Urinary bladder (tissue), 3 donors: ENCODE measurements at regions not wholly inside any gene's neighbourhood (a gene's known extent, or its start where the extent isn't known, plus 50 kb on each side); places are given as distances from the start of the nearest gene placed in this dataset.
"Not testable (repeated sequence)": the region's sequence is repeated elsewhere in the genome, so short reads cannot be mapped to it uniquely, and the experiment has no call there.

Source experiments
- DNase-seq: peaks from one replicate; pipeline ENCODE4 v3.0.0-alpha.2; 2015; ENCODE audit errors: extremely low spot score
- H3K27ac ChIP-seq: one replicate; pipeline ENCODE4 v1.5.1; 2013; ENCODE audit warnings: low read depth, mild to moderate bottlenecking, moderate library complexity
- H3K36me3 ChIP-seq: one replicate; pipeline ENCODE4 v1.6.1; 2013; ENCODE audit warnings: mild to moderate bottlenecking, moderate library complexity; ENCODE audit not compliant: insufficient read depth
- H3K4me1 ChIP-seq: one replicate; pipeline ENCODE4 v1.6.1; 2013; ENCODE audit warnings: mild to moderate bottlenecking, moderate library complexity; ENCODE audit not compliant: insufficient read depth
- H3K4me3 ChIP-seq: one replicate; pipeline ENCODE4 v1.5.1; 2013; ENCODE audit warnings: low read depth, low read length
- WGBS: extraction: QIAGEN DNeasy Blood & Tissue Kit; methylation state at CpG from one replicate; pipeline ENCODE4 v1.1.7; 2013; 5-methylcytosine and 5-hydroxymethylcytosine counted together
- donor health status: healthy with polysubstance abuse.
- donor health status: healthy.

DNA sequence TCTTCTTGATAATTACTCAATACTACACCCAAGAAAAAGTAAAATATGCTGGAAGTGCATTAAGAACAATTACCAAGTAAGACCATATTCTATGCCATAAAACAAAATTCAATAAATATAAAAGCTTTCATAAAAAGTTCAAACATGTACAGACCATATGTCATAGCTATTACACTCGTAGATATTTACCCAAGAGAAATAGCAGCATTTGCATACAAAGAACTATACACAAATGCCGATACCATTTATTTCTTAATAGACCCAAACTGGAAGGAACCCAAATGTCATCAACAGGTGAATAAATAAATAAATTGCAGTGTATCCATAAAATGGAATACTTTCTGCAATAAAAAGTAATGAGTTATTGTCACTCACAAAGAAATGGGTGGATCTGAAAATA is 78.3 kb upstream of the SLC16A7 start:
- Histone ChIP-seq H3K4me1 (no peaks in the 10 kb centered on the region), H3K27ac (no peak overlapping the region), H3K36me3 (no peaks in the 10 kb centered on the region), H3K4me3 (no peak overlapping the region)
- no peak for DNase-seq
- 76% methylated on average over 2 of the region's 2 CpGs for WGBS

DNA sequence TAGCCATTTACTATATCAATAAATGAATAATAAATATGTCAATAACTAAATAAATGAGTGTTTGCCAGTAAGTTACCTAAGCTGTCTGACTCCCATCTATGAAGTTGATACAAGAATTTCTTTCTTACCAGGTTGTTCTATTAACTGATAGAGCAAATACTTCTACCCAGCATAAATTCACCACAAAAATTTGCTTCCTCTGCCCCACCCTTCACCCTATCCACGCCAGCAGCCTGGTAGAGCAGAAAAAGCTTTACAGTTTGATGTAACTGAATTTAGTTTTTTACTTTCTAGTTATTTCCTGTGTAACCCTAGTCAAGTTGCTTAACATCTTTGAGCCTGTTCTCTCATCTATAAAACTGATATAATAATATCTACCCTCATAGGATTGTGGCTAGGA is 94.9 kb upstream of the SLC16A7 start:
- Histone ChIP-seq H3K27ac (no peak overlapping the region), H3K4me3 (no peak overlapping the region), H3K36me3 (no peaks in the 10 kb centered on the region), H3K4me1 (no peaks in the 10 kb centered on the region)
- WGBS = 52% methylated on average over 1 of the region's 1 CpG
- no peak for DNase-seq

DNA sequence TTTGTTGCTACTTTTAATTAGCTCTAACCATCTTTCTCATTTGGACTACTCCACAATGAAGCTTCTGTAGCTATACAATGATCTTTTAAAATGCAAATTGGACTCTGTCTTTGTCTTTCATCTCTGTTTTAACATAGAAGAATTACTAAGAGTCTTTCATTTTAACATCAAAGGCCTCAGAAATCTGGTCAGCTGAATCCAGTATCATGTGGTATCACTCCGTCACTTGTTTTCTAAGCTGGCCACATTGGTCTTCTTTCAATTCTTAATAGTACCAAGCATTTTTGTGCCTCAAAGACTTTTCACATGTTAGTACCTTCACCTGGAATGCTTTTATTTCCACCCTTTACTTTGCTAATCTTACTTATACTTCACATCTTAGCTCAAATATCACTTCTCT is 95.5 kb upstream of the SLC16A7 start:
- Histone ChIP-seq H3K4me1 (no peaks in the 10 kb centered on the region), H3K27ac (no peak overlapping the region), H3K4me3 (no peak overlapping the region), H3K36me3 (no peaks in the 10 kb centered on the region)
- no peak for DNase-seq
- WGBS = 83% methylated on average over 1 of the region's 1 CpG

DNA sequence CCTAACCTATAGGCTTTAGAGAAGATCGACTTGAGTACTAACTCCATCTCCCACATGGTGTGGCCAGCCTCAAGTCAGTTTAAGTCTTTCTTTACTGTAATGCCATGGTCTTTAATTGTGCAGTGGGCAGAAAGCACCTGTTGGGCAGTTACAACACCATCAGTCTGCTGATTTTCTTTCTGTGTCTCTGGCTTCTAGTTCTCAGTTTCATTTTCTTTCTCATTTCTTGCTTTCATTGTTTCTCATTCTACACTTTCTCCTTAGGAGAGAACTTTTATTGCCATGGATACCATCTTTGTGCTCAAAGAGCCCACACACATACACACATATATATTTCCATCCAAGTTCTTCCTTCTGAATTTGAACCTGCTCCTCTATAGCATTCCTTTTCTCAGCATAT is 96.1 kb upstream of the SLC16A7 start:
- WGBS = 79% methylated on average over 1 of the region's 1 CpG
- no peak for DNase-seq

DNA sequence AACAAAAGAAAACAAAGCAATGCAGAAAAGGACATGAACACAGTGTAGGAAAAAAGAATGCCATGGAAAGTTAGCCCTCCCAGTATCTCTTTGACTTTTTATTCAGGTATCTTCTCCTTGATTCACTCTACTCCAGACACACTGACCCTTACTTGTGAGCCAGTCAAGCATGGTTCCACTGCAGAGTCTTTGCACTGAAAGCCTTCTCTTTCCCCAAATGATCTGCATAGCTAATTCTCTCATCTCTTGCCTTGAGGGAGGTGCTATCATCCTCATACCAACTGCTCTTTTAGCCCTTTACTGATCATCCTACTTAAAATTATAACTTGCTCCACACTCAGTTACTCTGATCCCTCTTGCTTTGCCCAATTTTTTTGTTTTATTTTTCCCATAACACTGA is 101.2 kb upstream of the SLC16A7 start:
- Histone ChIP-seq H3K4me3 (no peak overlapping the region), H3K36me3 (no peaks in the 10 kb centered on the region)

More for the DNA sequence above, 96.1 kb upstream of the SLC16A7 start:
- Histone ChIP-seq H3K27ac (no peak overlapping the region), H3K4me3 (no peak overlapping the region), H3K4me1 (no peaks in the 10 kb centered on the region), H3K36me3 (no peaks in the 10 kb centered on the region)

DNA sequence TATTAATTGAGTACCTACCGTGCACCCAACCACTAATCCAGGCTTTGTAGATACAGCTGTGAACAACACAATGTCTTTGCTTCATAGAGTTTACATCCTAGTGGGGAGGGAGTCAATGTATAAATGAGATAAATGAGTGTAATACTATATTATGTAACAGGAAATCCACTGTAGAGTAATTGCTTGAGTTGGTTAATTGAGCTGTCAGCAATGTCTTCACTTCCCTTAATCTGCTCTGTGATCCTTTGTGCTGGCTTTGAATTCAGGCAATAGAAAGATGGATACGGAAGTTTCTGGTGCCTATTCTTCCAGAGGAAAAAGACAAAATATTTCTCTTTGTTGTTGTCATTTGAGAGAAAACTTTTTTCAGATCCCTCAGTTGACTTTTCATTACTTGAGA is 104.0 kb upstream of the SLC16A7 start:
- Histone ChIP-seq H3K27ac (no peak overlapping the region), H3K36me3 (no peaks in the 10 kb centered on the region), H3K4me3 (no peak overlapping the region), H3K4me1 (no peaks in the 10 kb centered on the region)
- no peak for DNase-seq
- WGBS = 76% methylated on average over 2 of the region's 2 CpGs

More for the DNA sequence above, 101.2 kb upstream of the SLC16A7 start:
- no peak overlapping the region for H3K27ac ChIP-seq
- no peaks in the 10 kb centered on the region for H3K4me1 ChIP-seq
- no peak for DNase-seq

DNA sequence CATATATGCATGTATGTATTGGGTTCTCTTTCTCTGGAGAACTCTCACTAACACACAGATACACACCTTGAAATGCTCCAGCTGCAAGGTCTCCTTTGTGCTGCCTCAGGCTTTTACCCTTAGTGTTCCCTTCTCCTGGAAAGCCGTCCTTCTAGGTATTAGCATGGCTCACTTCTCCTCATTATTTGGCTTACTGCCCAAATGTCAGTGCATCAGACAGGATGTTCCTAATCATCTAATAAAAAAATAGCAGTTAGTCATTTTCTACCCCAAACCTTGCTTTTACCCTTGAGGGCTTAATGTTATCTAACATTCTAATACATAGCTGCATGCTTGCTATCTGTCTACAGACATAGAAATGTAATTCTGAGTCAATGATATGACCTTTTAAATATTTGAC is 109.0 kb upstream of the SLC16A7 start:
- Histone ChIP-seq H3K27ac (no peak overlapping the region), H3K4me1 (no peaks in the 10 kb centered on the region), H3K4me3 (no peak overlapping the region), H3K36me3 (no peaks in the 10 kb centered on the region)
- DNase-seq = no peak
- 13% methylated on average over 1 of the region's 1 CpG for WGBS

DNA sequence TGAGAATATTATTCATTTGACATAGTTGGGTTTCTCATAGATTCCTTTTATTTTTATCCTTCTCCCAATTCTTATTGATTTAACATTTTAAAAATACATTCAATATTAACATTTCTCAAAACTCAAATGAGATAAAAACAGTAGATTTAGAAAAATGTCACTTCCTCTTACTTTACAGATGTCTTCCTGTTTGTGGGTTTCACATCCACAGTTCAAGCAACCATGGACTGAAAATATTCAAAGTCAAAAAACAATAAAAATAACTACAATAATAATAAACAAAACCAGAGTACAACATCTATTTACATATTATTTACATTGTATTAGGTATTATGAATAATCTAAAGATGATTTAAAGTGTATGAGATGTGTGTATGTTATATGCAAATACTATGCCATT is 111.3 kb upstream of the SLC16A7 start:
- Histone ChIP-seq H3K4me3 (no peak overlapping the region), H3K27ac (no peak overlapping the region), H3K4me1 (no peaks in the 10 kb centered on the region), H3K36me3 (no peaks in the 10 kb centered on the region)
- DNase-seq = no peak

DNA sequence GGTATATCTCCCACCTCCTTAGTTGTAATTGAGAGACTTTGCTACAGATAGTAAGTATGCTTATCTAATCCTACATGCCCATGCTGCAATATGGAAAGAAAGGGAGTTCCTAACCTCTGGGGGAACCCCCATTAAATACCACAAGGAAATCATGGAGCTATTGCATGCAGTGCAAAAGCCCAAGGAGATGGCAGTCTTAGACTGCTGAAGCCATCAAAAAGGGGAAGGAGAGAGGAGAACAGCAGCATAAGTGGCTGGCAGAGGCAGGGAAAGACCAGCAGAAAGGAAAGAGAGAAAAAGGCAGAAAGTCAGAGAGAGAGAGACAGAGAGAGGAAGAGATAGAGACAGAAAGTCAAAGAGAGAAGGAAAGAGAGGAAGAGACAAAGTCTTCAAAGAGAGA is 121.6 kb upstream of the SLC16A7 start:
- H3K4me3 ChIP-seq, H3K4me1 ChIP-seq, H3K36me3 ChIP-seq, H3K27ac ChIP-seq, DNase-seq: not testable (repeated sequence)

DNA sequence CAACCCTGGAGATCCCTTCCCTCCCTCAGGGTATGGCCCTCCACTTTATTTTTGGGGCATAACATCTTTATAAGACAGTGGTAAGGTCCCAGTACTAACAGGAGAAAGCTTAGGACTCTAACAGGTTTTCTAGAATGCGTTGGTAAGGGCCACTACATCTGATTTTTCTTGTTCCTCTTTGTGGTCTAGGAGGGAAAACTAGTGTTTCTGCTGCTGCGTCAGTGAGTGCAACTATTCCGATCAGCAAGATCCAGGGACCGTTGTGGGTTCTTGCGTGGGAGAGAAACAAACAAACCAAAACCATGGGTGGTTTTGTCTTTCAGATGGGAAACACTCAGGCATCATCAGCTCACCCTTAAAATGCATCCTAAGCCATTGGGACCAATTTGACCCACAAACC is 123.6 kb upstream of the SLC16A7 start:
- WGBS = 74% methylated on average over 5 of the region's 5 CpGs
- DNase-seq = no peak

DNA sequence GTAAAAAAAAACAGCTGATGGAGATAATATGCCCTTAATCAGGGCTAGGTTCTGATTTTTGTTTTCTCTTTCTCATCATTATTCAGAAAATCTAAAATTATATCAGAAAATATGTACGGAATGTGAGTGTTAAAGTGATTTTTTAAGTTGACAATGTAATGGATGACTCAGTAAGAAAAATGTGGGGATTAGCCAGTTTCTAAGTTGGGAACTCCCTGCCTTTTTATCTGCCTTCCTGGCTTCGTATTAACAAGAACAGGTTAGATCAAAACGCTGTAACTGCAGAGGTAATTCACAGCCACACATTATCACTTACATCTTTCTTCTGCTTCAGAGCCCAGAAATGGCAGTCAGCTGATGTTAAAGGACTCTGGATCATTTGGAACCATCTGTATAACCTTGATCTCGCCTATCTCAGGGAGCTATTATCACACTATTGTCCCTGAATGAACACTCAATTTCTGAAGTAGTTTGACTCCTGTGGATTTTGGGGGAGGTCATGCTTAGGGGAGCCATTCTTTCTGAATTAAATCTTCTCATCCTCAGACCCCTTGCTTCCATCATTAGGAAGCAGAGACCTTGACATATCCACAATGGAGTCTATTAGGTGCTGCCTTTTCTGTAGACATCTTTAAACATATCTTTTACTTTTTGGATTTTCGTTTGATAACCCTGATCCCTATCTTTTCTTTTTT is 135.7 kb upstream of the SLC16A7 start:
- WGBS = 48% methylated on average over 5 of the region's 5 CpGs
- no peak overlapping the region for H3K4me3 ChIP-seq
- H3K27ac ChIP-seq = no peak overlapping the region
- H3K36me3 ChIP-seq = no peaks in the 10 kb centered on the region
- DNase-seq = no peak
- H3K4me1 ChIP-seq = no peaks in the 10 kb centered on the region

More for the DNA sequence above, 123.6 kb upstream of the SLC16A7 start:
- no peaks in the 10 kb centered on the region for H3K4me1 ChIP-seq
- H3K4me3 ChIP-seq = no peak overlapping the region
- no peak overlapping the region for H3K27ac ChIP-seq
- H3K36me3 ChIP-seq = no peaks in the 10 kb centered on the region

DNA sequence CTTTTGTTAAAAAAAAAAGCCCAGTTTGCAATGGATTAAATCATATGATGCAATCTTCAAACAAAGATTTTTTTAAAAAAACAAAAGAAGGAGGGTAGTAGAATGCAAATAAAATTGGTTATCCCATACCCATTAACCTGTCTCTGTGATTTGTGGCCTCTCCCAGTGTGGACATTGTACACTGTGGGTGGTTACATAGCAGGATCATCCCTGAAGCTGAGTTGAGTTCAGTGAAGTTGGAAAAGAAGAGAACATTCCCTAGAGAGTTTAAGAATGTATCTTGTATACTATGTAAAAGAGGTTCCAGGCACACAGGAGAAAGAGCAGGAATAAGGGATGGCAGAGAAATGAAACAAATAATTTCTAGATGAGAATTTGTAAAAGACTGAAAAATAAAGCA is 142.4 kb upstream of the SLC16A7 start:
- no peak for DNase-seq
- Histone ChIP-seq H3K4me3 (no peak overlapping the region), H3K36me3 (no peaks in the 10 kb centered on the region), H3K4me1 (no peaks in the 10 kb centered on the region), H3K27ac (no peak overlapping the region)

DNA sequence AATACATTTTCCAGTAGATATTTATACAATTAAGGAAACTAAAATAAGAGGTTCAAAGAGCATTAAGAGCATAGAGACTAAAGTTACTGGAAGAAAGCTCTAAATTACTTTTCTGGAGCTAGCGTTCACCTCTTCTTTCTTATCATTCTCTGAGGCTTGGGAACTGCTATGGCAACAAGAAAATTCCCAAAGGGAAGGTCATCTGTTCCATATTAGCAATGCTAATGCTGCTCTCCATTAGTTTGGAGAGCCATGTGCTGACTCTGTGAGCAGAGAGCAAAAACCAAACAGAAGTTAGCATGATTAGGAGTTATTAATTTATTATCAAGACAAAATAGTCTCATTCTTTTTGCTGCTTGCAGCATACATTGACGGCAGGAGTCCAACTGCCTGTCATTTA is 143.1 kb upstream of the SLC16A7 start:
- WGBS = 54% methylated on average over 2 of the region's 2 CpGs
- no peak overlapping the region for H3K27ac ChIP-seq
- peak; percentile 23 for DNase-seq

DNA sequence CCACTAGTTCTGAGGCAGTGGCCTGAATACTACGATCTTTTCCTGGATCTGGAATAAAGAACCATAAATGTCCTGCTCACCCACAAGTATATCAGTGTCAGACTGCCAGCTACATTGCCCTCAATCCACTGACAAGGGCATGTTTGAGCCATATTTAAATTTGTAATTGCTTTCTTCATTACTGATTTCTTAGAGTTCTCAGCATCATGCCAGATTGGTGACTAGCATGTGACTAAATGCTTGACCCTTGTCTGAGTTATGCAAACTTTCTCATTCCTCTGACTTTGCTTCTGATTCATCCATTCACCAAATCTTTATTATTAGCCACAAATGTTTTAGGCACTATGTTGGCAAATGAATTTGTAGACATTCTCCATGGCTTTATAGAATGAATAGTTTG is 143.6 kb upstream of the SLC16A7 start:
- Histone ChIP-seq H3K4me3 (no peak overlapping the region), H3K27ac (no peak overlapping the region), H3K4me1 (no peaks in the 10 kb centered on the region), H3K36me3 (no peaks in the 10 kb centered on the region)
- no peak for DNase-seq
- WGBS = 72% methylated on average over 1 of the region's 1 CpG

More for the DNA sequence above, 143.1 kb upstream of the SLC16A7 start:
- no peaks in the 10 kb centered on the region for H3K36me3 ChIP-seq
- H3K4me3 ChIP-seq = no peak overlapping the region
- H3K4me1 ChIP-seq = no peaks in the 10 kb centered on the region

DNA sequence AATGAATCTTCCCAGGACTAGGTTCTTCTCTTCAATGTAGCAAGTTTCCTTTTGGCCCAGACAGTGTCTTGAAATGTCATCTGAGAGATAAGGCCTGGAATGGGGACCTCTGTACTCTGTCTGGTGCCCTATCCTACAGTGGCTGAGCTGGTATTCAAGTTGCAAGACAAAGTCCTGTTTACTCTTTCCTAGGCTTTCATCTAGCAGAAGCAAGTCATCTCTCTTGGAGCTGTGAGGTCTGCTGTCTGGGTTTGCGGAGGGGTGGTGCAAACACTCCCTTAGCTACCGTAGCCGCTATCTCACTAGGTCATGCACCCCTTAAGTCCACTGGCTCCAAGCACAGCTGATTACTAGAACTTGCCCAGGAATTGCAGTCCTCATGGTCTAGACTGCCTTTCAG is 149.7 kb upstream of the SLC16A7 start:
- Histone ChIP-seq H3K4me3 (no peak overlapping the region), H3K27ac (no peak overlapping the region), H3K36me3 (no peaks in the 10 kb centered on the region), H3K4me1 (no peaks in the 10 kb centered on the region)
- WGBS = 86% methylated on average over 3 of the region's 3 CpGs
- DNase-seq = no peak
